HL-60/S4 treated with retinoic acid at 250 ng/mL for 4 days and 3 days (cell line): ENCODE measurements at regions not wholly inside any gene's neighbourhood (a gene's known extent, or its start where the extent isn't known, plus 50 kb on each side); places are given as distances from the start of the nearest gene placed in this dataset.

Experiments used
- in situ Hi-C: fragments of 300-500 bp; cut with MboI; formaldehyde crosslinking; loops from 2 replicates; pipeline ENCODE4 v1.7.0; 2022; ENCODE audit warnings: low sequenced_read_pairs

GRCh38 chr15:39096608-39097205 is 484.2 kb upstream of the THBS1 start:
- in situ Hi-C loops, result no loop called here

GRCh38 chr15:39099524-39099923 is 481.4 kb upstream of the THBS1 start:
- in situ Hi-C loops, result no loop called here

- in situ Hi-C loops, result no loop called here
Measured at GRCh38 chr15:39100106-39100660, 480.7 kb upstream of the THBS1 start.

DNA sequence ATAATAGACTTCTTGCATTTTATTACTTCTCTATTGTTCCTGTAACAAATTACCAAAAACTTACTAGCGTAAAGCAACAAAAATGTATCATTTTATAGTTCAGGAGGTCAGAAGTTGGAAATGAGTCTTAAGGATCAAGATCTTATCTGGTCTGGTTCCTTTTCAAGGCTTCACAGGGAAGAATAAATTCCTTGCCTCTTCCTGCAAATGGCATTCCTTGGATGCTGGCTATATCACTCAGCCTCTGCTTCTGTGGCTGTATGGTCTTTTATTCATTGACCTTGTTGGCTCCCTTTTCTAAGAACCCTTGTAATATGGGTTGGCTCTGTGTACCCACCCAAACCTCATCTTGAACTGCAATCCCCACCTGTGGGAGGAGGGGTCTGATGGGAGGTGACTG is 478.4 kb upstream of the THBS1 start:
- in situ Hi-C loops, result no loop called here

DNA sequence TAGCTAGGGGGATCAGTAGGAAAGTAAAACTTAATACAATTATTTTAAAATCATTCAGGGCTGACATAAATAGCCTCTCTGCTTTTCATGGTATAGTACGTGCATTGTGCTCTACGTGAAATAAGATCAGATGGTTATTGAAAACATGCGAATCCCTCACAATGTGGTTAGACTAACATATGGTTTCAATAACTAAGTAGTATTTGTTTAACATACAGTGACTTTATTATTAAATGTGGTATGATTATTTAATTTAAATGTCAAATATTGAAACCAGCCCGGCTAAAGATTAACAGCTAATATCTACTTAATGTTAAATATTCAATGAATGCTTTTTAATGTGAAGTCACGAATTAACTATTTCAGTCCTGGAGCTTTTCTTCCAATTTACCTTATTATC is 473.9 kb upstream of the THBS1 start:
- in situ Hi-C loops, result no loop called here

GRCh38 chr15:39108021-39108420 is 472.9 kb upstream of the THBS1 start:
- in situ Hi-C loops, result no loop called here

- in situ Hi-C loops, result no loop called here
Measured at GRCh38 chr15:39110336-39110735, 470.5 kb upstream of the THBS1 start.

DNA sequence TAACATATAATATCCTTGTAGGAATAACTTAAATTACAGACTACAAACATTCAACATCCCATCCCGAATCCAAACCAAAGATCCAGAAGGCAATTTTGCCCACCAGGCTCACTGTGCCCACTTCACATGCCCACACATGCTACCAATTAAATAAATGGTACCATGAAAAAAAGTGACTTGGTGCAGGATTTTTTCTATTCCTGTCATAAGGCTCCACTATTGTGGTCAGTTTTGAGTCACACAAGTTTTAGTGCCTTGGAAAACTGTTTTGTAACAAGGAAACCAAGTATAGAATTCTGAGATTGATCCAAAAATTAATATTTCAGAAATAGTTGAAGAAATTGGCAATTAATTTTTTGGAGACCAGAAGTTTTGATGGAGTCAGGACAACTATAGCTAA is 470.1 kb upstream of the THBS1 start:
- in situ Hi-C loops, result no loop called here

DNA sequence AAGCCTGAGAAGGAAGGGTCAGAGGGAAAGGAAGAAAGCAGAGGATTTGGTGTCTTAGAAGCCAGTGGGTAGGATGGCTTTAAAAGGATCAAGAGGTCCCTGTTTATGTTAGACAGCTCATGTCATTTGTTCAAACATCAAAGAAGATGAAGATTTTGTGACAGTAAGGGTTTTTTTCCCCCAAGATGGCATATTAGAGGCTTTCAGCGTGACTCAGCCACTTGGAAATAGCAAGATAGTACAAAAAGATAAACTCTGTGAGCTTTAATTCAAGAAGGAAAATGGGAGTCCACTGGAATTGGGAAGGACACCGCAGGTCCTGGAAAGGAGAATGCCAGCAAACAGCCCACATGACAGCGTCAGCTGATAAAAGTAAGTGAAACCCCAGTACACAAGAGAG is 467.1 kb upstream of the THBS1 start:
- in situ Hi-C loops, result no loop called here

DNA sequence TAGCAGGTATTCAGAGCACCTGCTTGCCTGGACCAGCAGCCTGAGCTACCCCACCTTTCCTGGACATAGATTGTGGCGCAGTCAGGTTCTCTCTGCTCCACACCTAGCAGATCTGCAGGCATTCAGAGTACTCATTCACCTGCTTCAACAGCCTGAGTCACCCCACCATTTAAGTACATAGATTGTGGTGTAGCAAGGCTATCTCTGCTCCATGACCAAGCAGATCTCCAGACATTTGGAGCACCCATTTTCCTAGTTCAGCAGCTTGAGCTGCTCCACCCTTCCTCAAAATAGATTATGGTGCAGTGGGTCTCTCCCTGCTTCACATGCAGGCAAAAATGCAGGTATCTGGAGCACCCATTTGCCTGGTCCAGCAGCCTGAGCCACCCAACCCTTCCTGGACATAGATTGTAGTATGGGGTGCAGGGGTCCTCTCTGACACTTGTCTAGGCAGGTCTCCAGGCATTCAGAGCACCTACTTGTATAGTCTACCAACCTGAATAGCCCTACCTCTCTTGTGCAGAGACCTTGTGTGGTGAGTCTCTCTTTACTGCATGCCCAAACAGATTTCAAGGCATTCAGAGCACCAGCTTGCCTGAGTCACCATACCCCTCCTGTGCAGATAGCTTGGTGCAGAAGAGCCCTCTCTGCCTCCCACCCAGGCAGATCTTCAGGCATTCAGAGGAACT is 466.0 kb upstream of the THBS1 start:
- in situ Hi-C loops, result no loop called here

- in situ Hi-C loops, result no loop called here
Measured at GRCh38 chr15:39115379-39116057, 465.4 kb upstream of the THBS1 start.

DNA sequence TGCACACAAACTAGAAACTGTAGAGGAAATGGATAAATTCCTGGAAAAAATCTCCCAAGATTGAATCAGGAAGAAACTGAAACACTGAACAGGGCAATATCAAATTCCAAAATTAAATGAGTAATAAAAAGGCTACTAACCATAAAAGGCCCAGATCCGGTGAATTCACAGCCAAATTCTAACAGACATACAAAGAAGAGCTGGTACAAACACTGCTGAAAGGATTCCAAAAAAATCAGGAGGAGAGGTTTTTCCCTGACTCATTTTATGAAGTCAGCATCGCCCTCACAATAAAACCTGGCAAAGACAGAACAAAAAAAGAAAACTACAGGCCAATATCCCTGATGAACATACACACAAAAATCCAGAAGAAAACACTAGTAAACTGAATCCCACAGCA is 462.4 kb upstream of the THBS1 start:
- in situ Hi-C loops, result no loop called here

DNA sequence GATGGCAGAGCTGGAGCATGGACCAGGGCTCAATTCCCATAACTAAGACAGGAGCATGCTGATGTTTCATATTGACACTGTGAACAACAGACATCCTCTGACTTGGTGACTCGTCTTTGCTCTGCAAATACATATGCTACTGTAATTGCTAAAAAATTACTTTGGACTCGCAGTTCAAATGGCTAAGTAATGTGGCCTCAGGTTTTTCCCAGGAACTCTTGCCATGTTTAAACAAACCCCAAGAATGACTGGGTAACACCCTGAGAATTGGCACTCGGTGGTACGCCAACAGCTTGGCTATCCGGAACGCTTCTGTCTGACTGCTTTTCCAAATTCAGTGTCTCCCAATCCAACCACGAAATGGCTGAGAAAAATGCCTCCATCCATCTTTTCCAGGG is 456.7 kb upstream of the THBS1 start:
- in situ Hi-C loops, result no loop called here

- in situ Hi-C loops, result no loop called here
Measured at GRCh38 chr15:39124553-39125171, 456.2 kb upstream of the THBS1 start.

DNA sequence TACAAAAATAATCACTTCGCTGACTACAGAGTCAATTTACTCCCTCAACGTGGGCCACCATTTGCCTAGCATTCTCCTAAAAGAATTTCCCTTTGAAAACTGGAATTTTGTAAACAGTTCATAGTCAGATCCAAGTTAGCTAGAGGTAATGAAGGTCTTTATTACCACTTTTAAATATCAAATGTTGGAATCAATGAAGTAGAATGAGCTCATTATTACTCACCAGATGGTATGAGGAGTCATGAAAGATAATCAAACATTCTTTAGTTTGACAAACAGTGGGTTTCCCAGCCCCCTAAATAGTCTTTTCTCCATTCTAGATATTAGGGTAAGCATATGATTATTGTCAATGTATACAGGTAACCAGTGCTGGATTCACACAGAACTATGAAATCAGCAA is 455.7 kb upstream of the THBS1 start:
- in situ Hi-C loops, result no loop called here

GRCh38 chr15:39125904-39126303 is 455.0 kb upstream of the THBS1 start:
- in situ Hi-C loops, result no loop called here

GRCh38 chr15:39127151-39127790 is 453.6 kb upstream of the THBS1 start:
- in situ Hi-C loops, result no loop called here

GRCh38 chr15:39127925-39128617 is 452.8 kb upstream of the THBS1 start:
- in situ Hi-C loops, result no loop called here

DNA sequence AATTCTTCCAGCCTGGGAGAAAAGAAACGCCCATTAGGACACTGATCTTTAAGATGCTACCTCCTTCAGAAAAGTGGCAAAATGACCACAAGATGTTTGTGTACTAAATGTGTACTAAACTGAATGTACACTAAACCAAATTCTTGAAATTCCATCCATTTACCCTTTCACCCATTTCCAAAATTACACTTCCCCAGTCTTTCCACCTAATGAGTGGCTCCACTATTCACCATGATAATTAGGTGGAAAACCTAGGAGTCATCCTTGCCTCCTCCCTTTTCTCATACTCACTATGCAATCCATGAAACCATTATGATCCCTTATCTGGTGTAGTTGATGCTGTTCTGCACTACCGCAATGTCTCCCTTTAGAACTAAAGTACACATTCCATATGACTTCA is 452.1 kb upstream of the THBS1 start:
- in situ Hi-C loops, result no loop called here

DNA sequence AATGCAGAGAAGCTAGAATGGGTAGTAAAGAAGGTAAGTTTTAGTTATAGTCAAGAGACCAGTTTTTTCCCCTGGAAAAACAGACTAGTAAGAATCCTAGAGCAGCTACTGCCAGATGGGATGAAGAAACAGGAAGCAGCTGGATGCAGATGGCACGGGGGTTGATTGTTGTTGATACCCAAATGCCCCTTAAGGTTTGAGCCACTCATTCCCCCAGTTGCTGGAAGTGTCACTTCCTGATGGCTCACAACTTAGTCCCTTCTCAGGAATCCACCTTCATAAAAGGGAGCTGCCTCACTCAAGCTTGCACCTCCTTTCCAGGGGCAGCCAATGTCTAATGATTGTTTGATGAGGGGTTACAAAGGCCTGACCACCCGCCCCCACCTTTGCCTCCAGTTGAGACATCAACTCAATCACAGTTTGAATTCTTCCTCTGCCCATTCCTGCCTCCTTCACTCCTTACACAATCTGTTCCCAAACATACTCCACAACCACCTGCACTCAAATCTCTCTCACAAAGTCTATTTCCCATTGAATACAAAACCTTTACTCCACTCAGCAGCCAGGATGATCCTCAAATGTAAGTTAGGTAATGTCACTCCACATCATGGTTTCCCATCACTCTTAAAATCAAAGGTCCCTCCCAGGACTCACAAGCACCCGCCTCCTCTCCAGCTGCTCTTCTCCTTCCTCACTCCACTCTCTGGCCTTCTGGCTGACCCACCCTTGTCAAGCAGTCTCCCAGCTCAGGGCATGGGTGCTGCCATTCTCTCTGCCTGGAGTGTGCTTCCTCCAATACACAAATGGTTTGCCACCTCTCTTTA is 450.1 kb upstream of the THBS1 start:
- in situ Hi-C loops, result no loop called here
